Gastroesophageal sphincter (tissue), 3 donors: ENCODE measurements at regions not wholly inside any gene's neighbourhood (a gene's known extent, or its start where the extent isn't known, plus 50 kb on each side); places are given as distances from the start of the nearest gene placed in this dataset.

Source experiments
- CTCF ChIP-seq, 4 experiments: fragments of 200-600 bp in 2 of 4; fragments of 450-650 bp in 2 of 4; sonication (generic) in 1 of 4; IDR thresholded peaks; one replicate each; pipeline ENCODE4 v1.5.1; 2017 to 2019; ENCODE audit warnings: antibody characterized with exemption in 4 of 4, mild to moderate bottlenecking in 2 of 4, moderate library complexity in 2 of 4
- EP300 ChIP-seq: sonication (generic); formaldehyde crosslinking; IDR thresholded peaks from one replicate; pipeline ENCODE4 v1.6.1; 2017; ENCODE audit warnings: antibody characterized with exemption, mild to moderate bottlenecking

DNA sequence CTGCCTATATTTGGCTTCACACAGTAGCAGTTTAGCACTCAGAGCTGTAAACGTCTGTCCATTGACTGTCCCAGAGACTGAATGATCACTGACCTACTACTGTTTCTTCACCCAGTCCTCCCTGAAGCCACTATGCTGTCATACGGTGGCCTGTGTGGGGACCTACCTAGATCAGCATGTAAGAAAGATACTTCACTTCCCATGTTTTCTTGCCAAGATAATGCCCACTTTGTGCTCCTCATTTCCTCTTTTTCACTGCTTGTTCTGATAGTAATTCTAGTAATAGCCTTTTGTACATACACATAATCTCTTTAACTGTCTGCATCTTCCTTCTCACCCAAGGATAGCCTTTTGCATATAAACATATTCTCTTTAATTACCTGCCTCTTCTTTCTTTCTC lies 109.9 kb upstream of the TIAM2 start:
- TF ChIP-seq CTCF (IDR thresholded peaks at IDR 0.05), result no peak
- no peak for TF ChIP-seq EP300
